Left ventricle myocardium inferior (tissue), 1 donor: ENCODE measurements at regions not wholly inside any gene's neighbourhood (a gene's known extent, or its start where the extent isn't known, plus 50 kb on each side); places are given as distances from the start of the nearest gene placed in this dataset.

ENCODE experiments used
- DNase-seq: peaks from one replicate; pipeline ENCODE4 v3.0.0-alpha.2; 2020
- H3K27ac ChIP-seq: fragments of 200-600 bp; replicated peaks from 2 replicates; pipeline ENCODE4 v1.8.0; 2021
- H3K27me3 ChIP-seq: fragments of 200-600 bp; 2 replicates; pipeline ENCODE4 v1.8.0; 2021; ENCODE audit warnings: low read depth
- H3K36me3 ChIP-seq: fragments of 200-600 bp; 2 replicates; pipeline ENCODE4 v1.8.0; 2021
- H3K4me1 ChIP-seq: fragments of 200-600 bp; 2 replicates; pipeline ENCODE4 v1.8.0; 2021
- H3K4me3 ChIP-seq: fragments of 200-600 bp; 2 replicates; pipeline ENCODE4 v1.8.0; 2021; ENCODE audit warnings: mild to moderate bottlenecking, moderate library complexity
- H3K9me3 ChIP-seq: fragments of 200-600 bp; replicated peaks from 2 replicates; pipeline ENCODE4 v1.8.0; 2021
- intact Hi-C: fragments of 100-400 bp; cut with micrococcal nuclease; formaldehyde crosslinking; loops from one replicate; pipeline ENCODE4 v1.11.0; 2022
- TF ChIP-seq, protein P1 (sequence below): fragments of 200-600 bp; IDR thresholded peaks from 2 replicates; pipeline ENCODE4 v1.8.0; 2021; ENCODE audit warnings: antibody characterized with exemption, mild to moderate bottlenecking, borderline replicate concordance
- donor health status: DM: no; HTN: yes; CAD: no; lungs with severe emphysema.

DNA sequence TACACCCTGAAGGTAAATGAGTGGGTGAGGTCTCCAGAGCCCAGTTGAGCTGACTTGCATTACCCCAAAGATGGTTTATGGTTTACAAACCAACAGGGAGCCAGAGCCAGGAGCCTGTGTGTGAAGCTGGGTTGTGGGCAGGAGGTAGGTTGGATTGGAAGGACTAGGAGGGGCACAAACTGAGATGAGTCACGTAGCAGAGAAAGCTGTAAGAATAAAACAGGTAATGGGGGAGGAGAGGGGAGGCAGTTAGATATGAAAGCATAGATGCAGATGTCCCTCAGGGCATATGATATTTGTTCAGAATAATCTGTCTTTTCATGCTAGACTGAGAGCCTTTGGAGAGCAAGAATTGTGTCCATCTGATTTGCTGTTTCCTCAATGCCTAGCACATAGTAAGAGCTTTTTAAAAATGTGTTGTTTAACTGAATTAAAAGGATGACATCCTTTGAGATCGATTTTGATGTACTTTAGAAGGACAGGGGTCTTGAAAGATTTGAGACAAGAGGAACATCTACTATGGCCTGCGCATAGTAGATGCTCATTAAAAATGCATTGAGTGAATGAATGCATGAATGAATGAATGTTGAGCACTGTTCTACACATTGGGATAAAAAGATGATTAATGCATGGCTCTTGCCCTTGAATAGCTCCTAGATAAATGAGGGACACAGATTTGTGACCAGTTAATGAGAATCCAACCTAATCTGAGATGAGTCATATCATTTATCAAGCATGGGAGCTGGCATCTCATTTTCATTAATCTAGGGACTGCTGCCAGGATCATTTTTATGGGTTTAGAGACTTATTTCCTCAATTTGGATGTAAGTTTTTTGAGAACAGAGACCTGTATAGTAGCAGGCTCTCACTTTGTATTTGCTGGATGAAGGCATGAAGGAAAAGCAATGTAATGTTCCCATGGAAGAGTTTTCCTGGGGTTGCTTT lies 175.8 kb upstream of the BDNF start:
- no peak for DNase-seq
- Histone ChIP-seq H3K27me3 (peaks cover 3% of the 10 kb centered on the region), H3K36me3 (no peaks in the 10 kb centered on the region), H3K9me3 (peaks cover 12% of the 10 kb centered on the region), H3K4me1 (peaks cover 14% of the 10 kb centered on the region), H3K4me3 (no peak overlapping the region), H3K27ac (no peak overlapping the region)
- intact Hi-C loops = no loop called here
- TF ChIP-seq, protein P1, sequence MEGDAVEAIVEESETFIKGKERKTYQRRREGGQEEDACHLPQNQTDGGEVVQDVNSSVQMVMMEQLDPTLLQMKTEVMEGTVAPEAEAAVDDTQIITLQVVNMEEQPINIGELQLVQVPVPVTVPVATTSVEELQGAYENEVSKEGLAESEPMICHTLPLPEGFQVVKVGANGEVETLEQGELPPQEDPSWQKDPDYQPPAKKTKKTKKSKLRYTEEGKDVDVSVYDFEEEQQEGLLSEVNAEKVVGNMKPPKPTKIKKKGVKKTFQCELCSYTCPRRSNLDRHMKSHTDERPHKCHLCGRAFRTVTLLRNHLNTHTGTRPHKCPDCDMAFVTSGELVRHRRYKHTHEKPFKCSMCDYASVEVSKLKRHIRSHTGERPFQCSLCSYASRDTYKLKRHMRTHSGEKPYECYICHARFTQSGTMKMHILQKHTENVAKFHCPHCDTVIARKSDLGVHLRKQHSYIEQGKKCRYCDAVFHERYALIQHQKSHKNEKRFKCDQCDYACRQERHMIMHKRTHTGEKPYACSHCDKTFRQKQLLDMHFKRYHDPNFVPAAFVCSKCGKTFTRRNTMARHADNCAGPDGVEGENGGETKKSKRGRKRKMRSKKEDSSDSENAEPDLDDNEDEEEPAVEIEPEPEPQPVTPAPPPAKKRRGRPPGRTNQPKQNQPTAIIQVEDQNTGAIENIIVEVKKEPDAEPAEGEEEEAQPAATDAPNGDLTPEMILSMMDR = no peak

DNA sequence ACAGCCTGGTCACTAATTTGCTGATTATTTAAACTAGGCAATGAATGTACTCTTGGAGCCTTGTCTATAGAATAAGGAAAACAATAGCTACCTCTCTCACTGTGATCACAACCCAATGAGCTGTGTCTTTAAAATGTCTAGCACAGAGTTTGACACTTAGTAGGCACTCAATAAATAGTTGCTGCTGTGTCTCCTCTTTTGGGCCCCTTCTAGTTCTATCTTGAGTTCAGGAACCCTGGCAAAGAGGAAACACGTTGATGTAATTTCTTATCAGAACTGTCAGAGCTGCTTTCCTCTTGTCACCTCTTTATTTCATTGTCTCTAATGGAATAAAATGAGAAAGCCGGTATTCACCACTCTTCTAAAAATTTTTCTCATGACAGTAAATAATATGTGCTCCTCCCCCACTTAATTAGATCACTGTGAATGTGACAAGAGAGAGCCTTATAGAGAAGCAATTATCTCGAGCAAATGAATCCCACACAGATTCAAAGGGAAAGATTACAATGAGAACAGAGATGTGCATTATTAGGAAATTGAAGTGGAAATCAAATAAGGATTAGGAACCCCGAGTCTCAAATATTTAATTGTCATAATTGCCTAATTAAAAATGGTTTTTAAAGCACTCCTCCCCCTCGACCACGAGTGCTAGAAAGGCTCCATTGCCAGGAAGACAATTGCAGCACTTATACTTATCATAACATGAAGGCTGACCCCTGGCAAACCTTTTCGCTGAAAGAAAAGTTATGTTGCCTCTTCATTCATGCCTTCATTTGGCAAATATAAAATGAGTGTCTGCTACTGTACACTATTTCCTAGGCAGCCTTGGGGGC lies 175.0 kb upstream of the BDNF start:
- intact Hi-C loops = no loop called here

DNA sequence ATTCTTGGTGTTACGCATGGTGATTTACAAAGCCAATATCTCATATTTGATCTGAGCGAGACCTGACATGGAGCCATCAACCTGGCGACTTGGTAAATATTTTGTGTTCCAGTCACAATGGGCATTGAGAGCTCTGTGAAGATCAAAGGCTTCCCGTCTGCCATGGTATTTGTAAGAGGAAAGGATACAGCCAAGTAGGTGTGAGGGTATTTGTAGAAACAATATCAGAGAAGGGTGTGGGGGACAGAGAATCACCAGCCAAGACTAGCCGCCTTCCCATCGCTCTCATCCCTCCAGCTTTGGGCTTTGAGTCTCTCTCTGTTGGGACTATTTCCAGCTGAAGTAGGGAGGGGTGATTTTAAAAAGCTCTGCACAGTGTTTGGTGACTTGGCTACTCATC lies 173.4 kb upstream of the BDNF start:
- Histone ChIP-seq H3K4me1 (peaks cover 14% of the 10 kb centered on the region), H3K9me3 (peaks cover 12% of the 10 kb centered on the region), H3K4me3 (no peak overlapping the region), H3K36me3 (no peaks in the 10 kb centered on the region), H3K27ac (no peak overlapping the region), H3K27me3 (peaks cover 14% of the 10 kb centered on the region)
- TF ChIP-seq, protein P1 = no peak
- intact Hi-C loops = no loop called here
- DNase-seq = no peak

More for the DNA sequence above, 175.0 kb upstream of the BDNF start:
- H3K27me3 ChIP-seq = peaks cover 7% of the 10 kb centered on the region
- TF ChIP-seq, protein P1 = no peak
- no peaks in the 10 kb centered on the region for H3K36me3 ChIP-seq
- peaks cover 14% of the 10 kb centered on the region for H3K4me1 ChIP-seq
- no peak for DNase-seq
- no peak overlapping the region for H3K4me3 ChIP-seq
- H3K9me3 ChIP-seq = peaks cover 12% of the 10 kb centered on the region
- H3K27ac ChIP-seq = no peak overlapping the region

DNA sequence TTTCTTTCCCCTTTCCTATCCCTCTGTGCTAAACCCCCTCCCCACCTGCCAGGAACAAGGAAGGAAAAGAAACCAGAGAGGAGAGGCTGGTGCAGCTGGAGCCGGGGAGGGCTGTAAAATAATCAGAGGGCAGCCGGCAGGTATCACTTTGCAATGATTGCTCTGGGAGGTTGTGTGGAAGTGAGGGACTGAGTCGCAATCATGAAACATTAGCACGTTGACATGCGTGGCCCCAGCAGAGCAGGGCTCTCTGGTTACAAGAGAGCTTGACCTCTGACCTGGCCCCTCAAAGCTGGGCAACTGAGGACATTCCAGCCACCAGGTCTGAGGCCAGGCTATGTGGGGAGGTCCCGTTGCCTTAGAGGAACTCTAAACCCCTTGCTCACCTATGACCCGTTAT lies 170.8 kb upstream of the BDNF start:
- DNase-seq = no peak
- peaks cover 14% of the 10 kb centered on the region for H3K27me3 ChIP-seq
- no peak overlapping the region for H3K4me3 ChIP-seq
- peaks cover 12% of the 10 kb centered on the region for H3K9me3 ChIP-seq
- H3K4me1 ChIP-seq = peaks cover 14% of the 10 kb centered on the region
- intact Hi-C loops = no loop called here
- no peaks in the 10 kb centered on the region for H3K36me3 ChIP-seq
- no peak overlapping the region for H3K27ac ChIP-seq
- TF ChIP-seq, protein P1 = no peak

DNA sequence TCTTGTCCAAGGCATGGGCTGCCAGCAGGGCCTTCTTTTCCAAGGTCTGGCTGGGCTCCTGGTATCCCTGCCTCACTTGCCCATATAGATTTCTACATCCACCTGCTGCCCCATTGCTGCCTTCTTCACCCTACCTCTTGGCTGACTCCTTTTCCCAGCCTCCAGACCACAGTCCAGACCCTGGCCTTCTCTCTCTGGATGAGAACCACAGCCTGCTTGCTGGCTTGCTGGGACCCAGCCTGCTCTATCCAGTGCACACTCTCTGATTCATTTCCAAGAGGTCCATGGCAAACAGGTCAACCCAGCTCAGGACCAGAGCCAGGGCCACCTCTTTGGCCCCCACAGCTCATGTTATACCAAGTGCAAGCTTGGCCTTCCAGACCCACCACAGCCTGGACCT lies 169.4 kb upstream of the BDNF start:
- intact Hi-C loops = no loop called here
- Histone ChIP-seq H3K4me1 (peaks cover 14% of the 10 kb centered on the region), H3K9me3 (peaks cover 12% of the 10 kb centered on the region), H3K27me3 (peaks cover 28% of the 10 kb centered on the region), H3K36me3 (no peaks in the 10 kb centered on the region), H3K4me3 (no peak overlapping the region), H3K27ac (no peak overlapping the region)
- DNase-seq = no peak
- TF ChIP-seq, protein P1 = no peak
